ENCODE measurements at regions not wholly inside any gene's neighbourhood (a gene's known extent, or its start where the extent isn't known, plus 50 kb on each side); places are given as distances from the start of the nearest gene placed in this dataset.

- no peak for TF ChIP-seq CTCF (conservative IDR thresholded peaks at IDR 0.05)
- Mint-ChIP-seq H3K4me1 (peaks cover 6% of the 10 kb centered on the region), H3K36me3 (ENCODE audit: low read depth) (no peaks in the 10 kb centered on the region), H3K27me3 (ENCODE audit: low read depth) (peaks cover 4% of the 10 kb centered on the region), H3K27ac (ENCODE audit: unreplicated experiment) (no peak overlapping the region), H3K9me3 (peaks cover 4% of the 10 kb centered on the region), H3K4me3 (no peak overlapping the region)
- no peak for DNase-seq (ENCODE audit: low read depth, low spot score)
These were observed 395.3 kb upstream of the CPEB2 start for GRCh38 chr4:14607001-14607400.

GRCh38 chr4:14607578-14607977 is 394.7 kb upstream of the CPEB2 start:
- Mint-ChIP-seq H3K27me3 (ENCODE audit: low read depth) (peaks cover 4% of the 10 kb centered on the region), H3K27ac (ENCODE audit: unreplicated experiment) (no peak overlapping the region), H3K4me1 (peaks cover under 1% of the 10 kb centered on the region), H3K9me3 (no peaks in the 10 kb centered on the region), H3K36me3 (ENCODE audit: low read depth) (no peaks in the 10 kb centered on the region), H3K4me3 (no peak overlapping the region)
- no peak for TF ChIP-seq CTCF (conservative IDR thresholded peaks at IDR 0.05)
- DNase-seq (ENCODE audit: low read depth, low spot score), result no peak

GRCh38 chr4:14608630-14609029 is 393.7 kb upstream of the CPEB2 start:
- no peaks in the 10 kb centered on the region for H3K4me1 Mint-ChIP-seq
- H3K27me3 Mint-ChIP-seq (ENCODE audit: low read depth), result peaks cover 4% of the 10 kb centered on the region
- H3K9me3 Mint-ChIP-seq, result no peaks in the 10 kb centered on the region
- DNase-seq (ENCODE audit: low read depth, low spot score), result no peak
- TF ChIP-seq CTCF (conservative IDR thresholded peaks at IDR 0.05), result no peak
- no peak overlapping the region for H3K27ac Mint-ChIP-seq (ENCODE audit: unreplicated experiment)
- H3K36me3 Mint-ChIP-seq (ENCODE audit: low read depth), result no peaks in the 10 kb centered on the region
- H3K4me3 Mint-ChIP-seq, result no peak overlapping the region

GRCh38 chr4:14614840-14615239 is 387.4 kb upstream of the CPEB2 start:
- H3K36me3 Mint-ChIP-seq (ENCODE audit: low read depth), result no peaks in the 10 kb centered on the region
- TF ChIP-seq CTCF (conservative IDR thresholded peaks at IDR 0.05), result no peak
- H3K27me3 Mint-ChIP-seq (ENCODE audit: low read depth), result no peaks in the 10 kb centered on the region
- no peak overlapping the region for H3K27ac Mint-ChIP-seq (ENCODE audit: unreplicated experiment)
- no peaks in the 10 kb centered on the region for H3K4me1 Mint-ChIP-seq
- no peaks in the 10 kb centered on the region for H3K9me3 Mint-ChIP-seq
- DNase-seq (ENCODE audit: low read depth, low spot score), result no peak
- no peak overlapping the region for H3K4me3 Mint-ChIP-seq

- no peak for DNase-seq (ENCODE audit: low read depth, low spot score)
- Mint-ChIP-seq H3K4me3 (no peak overlapping the region), H3K27me3 (ENCODE audit: low read depth) (no peaks in the 10 kb centered on the region), H3K9me3 (no peaks in the 10 kb centered on the region), H3K27ac (ENCODE audit: unreplicated experiment) (no peak overlapping the region), H3K36me3 (ENCODE audit: low read depth) (no peaks in the 10 kb centered on the region), H3K4me1 (peaks cover 3% of the 10 kb centered on the region)
- no peak for TF ChIP-seq CTCF (conservative IDR thresholded peaks at IDR 0.05)
These were observed 386.6 kb upstream of the CPEB2 start for GRCh38 chr4:14615671-14616070.
